HG03520 (cell line): ENCODE measurements at regions not wholly inside any gene's neighbourhood (a gene's known extent, or its start where the extent isn't known, plus 50 kb on each side); places are given as distances from the start of the nearest gene placed in this dataset.
"Not testable (repeated sequence)": the region's sequence is repeated elsewhere in the genome, so short reads cannot be mapped to it uniquely, and the experiment has no call there.

Experiments used
- ATAC-seq: cut with Tn5 transposase; IDR thresholded peaks from one replicate; pipeline ENCODE4 v1.9.1; 2021; ENCODE audit warnings: mild to moderate bottlenecking, moderate library complexity; ENCODE audit not compliant: unreplicated experiment

- ATAC-seq = no peak
Observed at GRCh38 chr1:112093372-112093694, 103.9 kb upstream of the KCND3 start.

DNA sequence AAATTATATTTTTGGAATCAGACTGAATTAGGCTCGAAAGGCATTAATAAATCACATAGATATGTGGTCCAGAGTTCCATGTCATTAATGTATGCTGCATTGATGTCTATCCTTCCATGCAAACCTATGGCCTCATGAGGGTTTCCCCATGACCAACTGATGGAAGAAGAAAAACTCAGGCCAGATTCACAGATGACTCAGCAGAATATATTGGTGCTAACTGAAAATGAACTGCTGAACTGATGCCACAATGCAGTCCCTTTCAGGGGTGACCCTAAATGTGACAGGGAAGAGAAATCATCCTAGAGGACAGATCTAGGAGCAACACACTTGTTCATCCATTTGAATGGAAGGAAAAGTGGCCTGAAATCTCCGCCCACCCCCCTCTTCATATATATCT lies 110.5 kb upstream of the KCND3 start:
- no peak for ATAC-seq

- ATAC-seq = no peak
Observed at GRCh38 chr1:112105557-112105956, 116.1 kb upstream of the KCND3 start.

DNA sequence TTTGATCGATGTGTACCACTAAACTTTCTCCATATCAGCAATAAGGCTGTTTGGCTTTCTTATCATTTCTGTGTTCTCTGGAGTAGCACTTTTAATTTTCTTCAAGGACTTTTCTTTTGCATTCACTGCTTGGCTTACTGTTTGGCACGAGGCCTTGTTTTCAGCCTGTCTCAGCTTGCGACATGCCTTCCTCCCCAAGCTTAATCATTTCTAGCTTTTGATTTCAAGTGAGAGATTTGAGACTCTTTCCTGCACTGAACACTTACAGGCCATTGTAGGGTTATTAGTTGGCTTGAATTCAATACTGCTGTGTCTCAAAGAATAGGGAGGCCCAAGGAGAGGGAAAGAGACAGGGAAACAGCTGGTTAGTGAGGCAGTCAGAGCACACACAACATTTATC lies 120.6 kb upstream of the KCND3 start:
- no peak for ATAC-seq

- ATAC-seq = no peak
Observed at GRCh38 chr1:112111734-112112133, 122.3 kb upstream of the KCND3 start.

GRCh38 chr1:112114540-112114939 lies 125.1 kb upstream of the KCND3 start:
- ATAC-seq = no peak

DNA sequence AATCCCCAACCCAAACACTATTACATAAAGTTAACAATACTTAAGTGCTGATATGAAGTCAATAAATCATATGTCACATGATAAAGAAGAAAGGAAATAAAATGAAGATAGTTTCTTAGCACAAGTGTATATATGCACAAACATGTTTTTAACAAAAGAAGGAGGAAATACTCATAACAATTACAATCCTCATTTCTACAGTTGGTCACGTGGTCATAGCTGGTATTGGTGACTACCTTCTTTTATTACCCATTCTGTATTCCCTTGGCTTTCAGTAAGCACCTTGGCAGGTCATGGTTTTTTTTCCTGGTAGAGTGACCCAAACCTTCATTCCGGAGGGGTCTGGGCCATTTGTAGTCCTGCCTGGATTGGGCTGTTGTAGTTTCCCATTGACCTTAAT lies 137.1 kb upstream of the KCND3 start:
- no peak for ATAC-seq

DNA sequence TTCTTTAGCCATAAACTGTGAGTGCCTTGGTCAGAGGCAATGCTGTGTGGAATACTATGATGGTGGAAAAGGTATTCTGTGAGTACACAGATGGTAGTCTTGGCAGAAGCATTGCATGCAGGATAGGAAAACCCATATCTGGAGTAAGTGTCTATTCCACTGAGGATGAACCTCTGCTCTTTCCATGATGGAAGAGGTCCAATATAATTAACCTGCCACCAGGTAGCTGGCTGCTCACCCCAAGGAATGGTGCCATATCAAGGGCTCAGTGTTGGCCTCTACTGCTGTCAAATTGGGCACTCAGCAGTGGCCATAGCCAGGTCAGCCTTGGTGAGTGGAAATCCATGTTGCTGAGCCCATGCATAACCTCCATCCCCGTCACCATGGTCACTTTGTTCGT lies 138.1 kb upstream of the KCND3 start:
- not testable (repeated sequence) for ATAC-seq

GRCh38 chr1:112133487-112133886 lies 144.0 kb upstream of the KCND3 start:
- no peak for ATAC-seq

DNA sequence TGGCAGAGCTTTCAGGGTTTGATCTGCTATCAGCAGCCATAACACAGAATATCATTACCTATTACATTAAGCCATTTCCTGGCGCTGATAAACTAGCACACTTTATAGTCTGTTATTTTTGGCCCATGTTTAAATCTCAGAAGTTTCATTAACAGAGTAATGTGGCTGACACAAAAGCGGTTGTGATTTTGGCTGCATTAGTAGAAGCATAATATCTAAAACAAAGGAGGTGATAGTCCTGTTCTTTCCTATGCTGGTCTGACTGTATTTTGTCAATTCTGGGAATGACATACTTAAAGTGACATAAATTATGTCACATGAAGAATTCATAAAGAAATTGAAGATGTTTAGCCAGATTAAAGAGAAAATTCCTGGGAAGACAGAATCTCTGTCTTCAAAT lies 151.3 kb upstream of the KCND3 start:
- no peak for ATAC-seq

DNA sequence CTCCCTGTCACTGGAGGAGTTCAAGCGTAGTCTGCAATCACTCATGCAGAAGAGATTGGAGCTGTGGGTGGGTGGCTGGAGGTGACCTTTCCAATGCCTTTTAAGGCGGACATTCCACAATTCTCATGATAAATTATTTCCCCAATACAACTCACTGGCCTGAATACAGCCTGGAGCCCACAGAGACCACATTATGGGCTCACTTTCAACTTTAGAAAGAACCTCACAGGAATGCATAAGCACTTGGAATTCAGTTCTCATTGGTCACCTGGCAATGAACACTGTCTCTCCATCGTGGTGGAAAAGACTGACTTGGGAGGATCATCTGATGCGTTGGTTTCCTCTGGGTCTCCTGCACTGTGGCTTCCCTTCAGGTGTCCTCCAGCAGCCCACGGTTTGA lies 151.8 kb upstream of the KCND3 start:
- no peak for ATAC-seq

DNA sequence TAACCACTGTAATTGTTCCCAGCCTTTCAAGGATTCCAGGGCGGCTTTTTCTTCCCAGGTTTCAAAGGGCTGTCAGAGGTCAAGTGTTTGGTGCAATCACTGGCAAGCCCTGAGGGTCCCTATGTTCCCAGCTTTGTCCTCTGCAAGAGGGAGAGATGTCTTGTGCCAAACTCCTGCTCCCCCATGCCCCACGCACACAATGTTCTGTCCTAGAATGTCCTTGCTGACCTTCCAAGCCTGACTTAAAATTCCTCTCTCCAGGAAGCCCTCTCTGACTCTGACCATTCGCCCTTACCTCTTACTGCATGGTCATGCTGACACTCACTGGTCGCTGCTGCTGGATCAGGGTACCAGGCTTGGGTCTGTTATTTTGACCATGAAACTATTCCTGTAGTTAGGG lies 152.5 kb upstream of the KCND3 start:
- ATAC-seq = no peak

- ATAC-seq = no peak
Observed at GRCh38 chr1:112143871-112144441, 154.5 kb upstream of the KCND3 start.

DNA sequence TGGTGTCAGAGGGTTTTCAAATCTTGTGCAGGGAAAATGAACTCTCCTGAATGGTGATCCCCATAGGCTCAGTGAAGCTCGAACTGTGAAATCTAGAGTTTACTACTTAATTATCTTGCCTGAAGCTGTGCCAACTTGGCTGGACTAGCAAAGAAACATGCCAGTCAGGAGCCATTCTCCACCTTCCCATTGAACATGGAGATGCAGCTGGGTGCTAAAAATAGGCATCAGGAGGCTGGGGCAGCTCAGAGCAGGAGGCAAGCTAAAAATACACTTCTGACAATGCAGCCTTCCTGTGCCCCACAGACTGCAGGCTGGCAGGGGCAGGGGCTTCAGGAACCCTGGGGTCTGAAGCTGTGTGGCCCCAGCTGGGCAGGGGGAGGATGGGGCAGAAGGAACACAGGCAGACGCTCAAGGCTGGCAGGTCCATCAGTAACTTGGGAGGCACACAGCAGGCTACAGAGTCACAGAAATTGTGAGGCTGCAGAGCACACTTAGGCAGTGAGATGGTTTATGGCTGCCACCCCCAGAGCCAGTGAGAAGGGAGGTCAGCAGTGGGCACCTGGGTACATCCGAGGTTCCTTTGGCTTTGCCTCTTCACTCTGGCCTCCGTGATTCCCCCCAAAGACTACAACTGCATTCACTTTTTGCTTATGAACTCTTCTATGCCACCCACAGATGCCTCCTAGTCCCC lies 155.4 kb upstream of the KCND3 start:
- no peak for ATAC-seq

DNA sequence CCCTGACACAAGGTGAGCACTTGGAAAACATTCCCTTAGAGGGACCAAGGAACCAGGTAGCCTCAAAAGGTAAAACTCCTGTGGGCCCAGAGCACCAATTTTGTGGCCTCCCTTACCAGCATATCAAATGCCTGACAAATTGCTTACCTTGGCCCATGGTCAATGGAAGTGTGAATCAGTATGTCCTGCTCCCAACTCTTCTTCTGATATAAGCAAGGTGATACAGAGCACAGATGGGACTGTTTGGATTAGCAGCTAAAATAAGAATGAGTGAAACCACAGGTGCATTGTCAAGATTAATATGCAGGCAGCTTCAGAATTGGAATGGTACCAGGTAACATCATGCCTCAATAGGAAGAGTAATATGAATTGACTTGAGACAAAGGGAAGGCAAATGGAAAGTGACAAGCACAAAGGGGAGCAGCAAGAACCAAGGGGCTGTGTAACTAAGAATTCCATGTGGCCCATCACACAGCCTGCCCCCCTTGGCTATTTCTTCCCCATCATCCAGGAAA lies 156.8 kb upstream of the KCND3 start:
- no peak for ATAC-seq

- ATAC-seq = not testable (repeated sequence)
Observed at GRCh38 chr1:112160214-112160613, 170.7 kb upstream of the KCND3 start.

- no peak for ATAC-seq
Observed at GRCh38 chr1:112165375-112165774, 175.9 kb upstream of the KCND3 start.

DNA sequence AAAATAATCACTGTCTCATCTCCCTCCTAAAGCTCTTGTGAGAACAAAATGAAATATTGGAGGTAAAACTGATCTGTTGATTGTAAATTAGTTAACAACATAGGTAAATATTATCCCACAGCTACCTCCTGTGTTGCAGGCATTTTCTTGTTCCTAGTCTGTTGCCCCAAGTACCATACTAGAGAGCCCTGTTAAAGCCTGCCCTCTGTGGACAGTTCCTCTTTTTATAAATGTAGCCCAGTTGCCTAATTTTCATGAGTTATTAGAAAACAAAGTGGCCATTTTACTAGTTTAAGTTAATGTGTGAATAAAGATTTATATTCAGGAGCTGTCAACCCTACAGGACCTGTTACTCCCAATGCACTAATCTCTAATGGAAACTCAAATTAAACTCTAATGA lies 180.0 kb upstream of the KCND3 start:
- no peak for ATAC-seq

DNA sequence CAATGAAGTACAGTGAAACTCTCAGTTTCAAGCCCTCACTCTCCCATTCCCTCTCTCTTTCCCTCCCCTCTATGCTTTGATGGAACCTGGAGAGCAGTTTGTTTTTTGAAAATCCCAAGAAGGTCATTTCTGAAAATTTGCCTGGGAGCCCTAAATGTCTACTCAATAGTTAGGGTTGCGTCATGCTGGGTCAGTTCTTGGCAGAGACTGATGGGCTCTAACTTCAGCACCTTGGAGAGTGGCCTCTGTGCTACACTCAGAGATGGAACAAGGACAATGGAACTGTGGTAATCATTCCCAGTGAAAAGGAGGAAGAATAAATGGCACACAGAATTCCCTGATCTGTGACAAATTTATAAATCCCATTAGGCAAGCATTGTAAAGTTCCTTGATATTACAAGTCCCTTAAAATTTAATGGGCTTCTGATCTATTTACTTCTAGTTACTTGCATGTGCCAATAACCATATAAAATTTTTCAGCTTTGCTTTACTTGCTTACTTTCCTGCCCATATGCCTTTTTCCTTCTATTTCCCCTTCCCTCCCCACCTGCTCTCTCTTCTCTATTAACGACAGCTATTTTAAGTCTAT lies 182.9 kb upstream of the KCND3 start:
- ATAC-seq = no peak

GRCh38 chr1:112177314-112177713 lies 187.8 kb upstream of the KCND3 start:
- no peak for ATAC-seq

- no peak for ATAC-seq
Observed at GRCh38 chr1:112188611-112189010, 199.1 kb upstream of the KCND3 start.

DNA sequence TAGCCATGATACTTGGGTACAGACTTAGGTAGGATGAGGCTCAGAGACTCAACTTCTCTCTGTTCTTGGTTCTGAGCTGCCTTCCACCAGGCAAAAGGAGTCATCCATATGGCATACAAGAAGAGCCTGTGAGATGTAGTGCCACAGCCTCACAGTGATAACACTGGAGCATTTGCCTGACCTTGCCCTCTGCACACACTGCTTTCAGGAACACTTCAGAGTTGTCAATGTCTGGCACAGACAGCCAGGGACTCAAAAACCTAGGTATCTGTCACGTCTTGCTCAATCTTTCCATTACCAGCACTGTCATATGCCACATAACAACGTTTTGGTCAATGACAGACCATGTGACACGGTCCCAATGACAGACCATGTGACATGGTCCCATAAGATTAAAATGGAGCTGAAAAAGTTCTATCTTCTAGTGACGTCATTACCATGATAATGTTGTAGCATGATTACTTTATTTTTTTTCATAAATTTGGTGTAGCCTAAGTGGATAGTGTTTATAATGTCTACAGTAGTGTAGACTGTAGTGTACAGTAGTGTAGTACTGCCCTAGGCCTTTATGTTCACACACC lies 199.9 kb upstream of the CTTNBP2NL start:
- no peak for ATAC-seq
